GM08714 (cell line): ENCODE measurements at regions not wholly inside any gene's neighbourhood (a gene's known extent, or its start where the extent isn't known, plus 50 kb on each side); places are given as distances from the start of the nearest gene placed in this dataset.
"Not testable (repeated sequence)": the region's sequence is repeated elsewhere in the genome, so short reads cannot be mapped to it uniquely, and the experiment has no call there.

Source experiments
- H3K4me3 ChIP-seq: fragments of 200-500 bp; sonication (Bioruptor generic); 2 replicates; pipeline ENCODE4 v1.5.1; 2014; ENCODE audit warnings: mild to moderate bottlenecking, low read length, inconsistent platforms
- ZNF274 ChIP-seq: IDR thresholded peaks from 2 replicates; pipeline ENCODE4 v1.6.1; 2012; ENCODE audit warnings: mild to moderate bottlenecking, low read depth, low read length

DNA sequence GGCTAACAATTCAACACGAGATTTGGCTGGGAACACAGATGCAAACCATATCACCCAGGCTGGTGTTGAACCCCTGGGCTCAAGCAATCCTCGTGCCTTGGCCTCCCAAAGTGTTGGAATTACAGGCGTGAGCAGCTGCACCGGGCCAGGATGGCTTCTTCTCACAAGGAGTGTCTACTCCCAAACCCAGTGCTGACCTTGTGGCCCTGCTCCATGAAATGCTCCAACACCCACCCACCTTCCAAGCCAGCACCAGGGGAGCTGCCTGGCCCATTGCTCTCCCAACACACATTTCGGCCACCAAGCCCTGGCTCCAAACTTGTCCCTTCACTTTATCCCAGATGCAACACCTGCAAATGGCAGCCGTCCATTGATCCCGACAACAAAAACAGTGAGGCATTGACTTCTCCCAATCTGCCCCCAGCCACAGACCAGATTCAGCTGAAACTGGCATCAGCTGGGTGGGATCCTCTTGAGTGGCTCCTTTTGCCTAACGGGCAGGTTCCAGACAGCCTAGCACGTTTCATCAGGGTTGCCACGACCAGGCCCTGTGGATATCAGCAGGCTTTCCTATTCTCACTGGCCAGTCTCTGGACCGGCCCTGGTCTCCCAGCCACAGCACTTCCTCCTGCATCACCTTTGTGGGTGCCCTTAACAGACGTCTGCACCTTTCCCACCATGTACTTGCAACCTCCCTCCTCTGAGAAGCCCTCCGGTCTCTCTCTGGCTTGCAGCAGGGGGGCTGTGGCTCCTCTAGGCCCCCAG, 105.7 kb upstream of the CARD11 start:
- no peak overlapping the region for H3K4me3 ChIP-seq
- TF ChIP-seq ZNF274, result no peak

- no peak overlapping the region for H3K4me3 ChIP-seq
- no peak for TF ChIP-seq ZNF274
Observed at GRCh38 chr7:3150027-3150426, 106.4 kb upstream of the CARD11 start.

GRCh38 chr7:3151784-3152183, 108.1 kb upstream of the CARD11 start:
- no peak overlapping the region for H3K4me3 ChIP-seq
- TF ChIP-seq ZNF274, result no peak

- TF ChIP-seq ZNF274, result no peak
- H3K4me3 ChIP-seq, result no peak overlapping the region
Observed at GRCh38 chr7:3152714-3153113, 109.0 kb upstream of the CARD11 start.

- no peak for TF ChIP-seq ZNF274
- H3K4me3 ChIP-seq, result no peak overlapping the region
Observed at GRCh38 chr7:3153118-3153517, 109.5 kb upstream of the CARD11 start.

DNA sequence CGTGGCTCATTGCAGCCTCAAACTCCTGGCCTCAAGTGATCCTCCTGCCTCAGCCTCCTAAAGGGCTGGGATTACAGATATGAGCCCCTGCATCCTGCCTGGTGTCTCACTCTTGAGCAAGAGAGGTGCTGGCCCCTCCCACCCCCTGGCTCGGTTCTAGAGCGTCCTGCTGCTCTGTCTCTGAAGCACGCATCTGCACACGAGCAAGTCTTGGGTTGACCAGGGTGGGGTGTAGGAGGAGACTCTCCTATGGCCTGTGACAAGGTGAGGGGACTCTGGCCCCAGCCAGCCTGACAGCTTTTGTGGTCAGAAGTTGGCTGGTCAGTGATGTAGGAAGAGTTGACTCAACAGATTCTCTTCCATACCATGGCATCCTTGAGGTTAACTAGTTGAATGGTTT, 110.7 kb upstream of the CARD11 start:
- H3K4me3 ChIP-seq, result no peak overlapping the region
- no peak for TF ChIP-seq ZNF274

DNA sequence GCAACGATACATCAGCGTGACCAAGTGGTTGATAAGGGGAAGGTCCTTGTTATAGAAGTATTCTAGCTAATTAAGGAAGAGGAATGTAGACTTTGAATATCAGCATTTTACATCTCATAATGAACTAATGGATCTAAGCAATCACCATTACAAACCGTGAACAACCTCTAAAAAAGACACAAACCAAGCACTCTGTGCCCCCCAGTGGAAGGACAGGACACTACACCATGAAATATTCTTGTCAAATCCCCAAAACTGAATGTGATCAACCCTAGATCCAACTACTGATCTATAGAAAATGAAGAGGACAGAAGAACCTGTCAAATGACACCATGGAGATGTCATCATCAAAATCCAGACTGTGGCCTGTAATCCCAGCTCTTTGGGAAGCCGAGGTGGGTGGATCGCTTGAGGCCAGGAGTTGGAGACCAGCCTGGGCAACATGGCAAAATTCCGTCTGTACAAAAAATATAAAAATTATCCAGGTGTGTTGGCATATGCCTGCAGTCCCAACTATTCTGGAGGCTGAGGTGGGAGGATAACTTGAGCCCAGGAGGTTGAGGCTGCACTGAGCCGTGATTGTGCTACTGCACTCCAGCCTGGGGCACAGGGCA, 111.3 kb upstream of the CARD11 start:
- no peak overlapping the region for H3K4me3 ChIP-seq
- TF ChIP-seq ZNF274, result no peak

- TF ChIP-seq ZNF274, result no peak
- H3K4me3 ChIP-seq, result no peak overlapping the region
Observed at GRCh38 chr7:3156508-3156907, 112.8 kb upstream of the CARD11 start.

DNA sequence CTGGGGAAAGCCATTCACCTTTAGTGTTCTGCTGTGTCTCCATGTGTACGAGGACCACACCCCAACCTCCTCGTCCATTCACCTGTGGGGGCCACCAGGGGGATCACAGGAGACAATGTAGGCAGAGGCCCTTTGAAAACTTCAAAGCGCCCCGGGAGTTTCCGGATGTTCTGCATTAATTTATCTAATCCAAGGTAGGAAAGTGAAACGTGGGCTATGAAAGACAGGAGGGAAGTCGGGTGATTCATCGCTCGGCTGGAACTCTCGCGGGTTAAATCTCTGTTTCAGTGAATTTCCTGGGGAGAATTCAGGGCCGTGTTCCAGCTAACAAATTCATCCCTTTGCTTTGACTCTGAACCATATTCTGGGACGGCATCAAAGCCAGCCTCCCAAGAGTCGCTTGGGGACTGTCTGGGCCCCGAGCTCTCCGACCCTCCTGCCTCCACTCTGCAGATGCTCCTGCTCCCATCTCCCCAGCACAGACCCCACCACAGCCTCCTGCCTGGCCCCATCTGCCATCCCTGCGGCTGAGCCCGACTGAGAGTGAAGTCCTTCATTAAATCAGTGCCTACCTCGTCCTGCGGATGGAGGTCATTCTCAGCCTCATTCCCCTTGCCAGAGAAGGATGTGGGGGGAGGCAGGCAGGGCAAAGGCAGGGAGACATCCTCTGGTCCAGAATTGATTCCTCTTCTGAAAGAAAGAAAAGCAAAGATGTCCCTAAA, 114.1 kb upstream of the CARD11 start:
- H3K4me3 ChIP-seq, result no peak overlapping the region
- TF ChIP-seq ZNF274, result no peak

DNA sequence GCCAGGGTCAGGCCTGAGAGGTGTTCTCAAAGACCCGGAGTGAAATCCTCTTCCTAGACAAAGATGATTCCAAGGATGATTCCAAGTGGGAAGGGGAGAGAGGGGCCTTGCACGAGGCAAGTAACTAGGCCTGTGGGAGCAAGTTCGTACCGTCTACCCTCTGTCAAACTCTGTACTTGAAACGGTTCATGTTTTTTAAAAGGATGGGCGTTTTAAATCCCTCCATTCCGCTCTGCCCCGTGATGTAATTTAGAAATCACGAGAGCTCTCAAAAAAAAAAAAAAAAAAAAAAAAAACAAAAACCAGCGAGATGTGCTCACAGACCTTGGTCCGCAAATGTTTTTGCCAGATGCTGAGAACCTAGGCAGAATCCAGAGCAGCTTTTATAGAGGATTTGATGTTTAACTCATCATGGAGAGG, 114.7 kb upstream of the CARD11 start:
- TF ChIP-seq ZNF274, result no peak
- H3K4me3 ChIP-seq, result no peak overlapping the region

DNA sequence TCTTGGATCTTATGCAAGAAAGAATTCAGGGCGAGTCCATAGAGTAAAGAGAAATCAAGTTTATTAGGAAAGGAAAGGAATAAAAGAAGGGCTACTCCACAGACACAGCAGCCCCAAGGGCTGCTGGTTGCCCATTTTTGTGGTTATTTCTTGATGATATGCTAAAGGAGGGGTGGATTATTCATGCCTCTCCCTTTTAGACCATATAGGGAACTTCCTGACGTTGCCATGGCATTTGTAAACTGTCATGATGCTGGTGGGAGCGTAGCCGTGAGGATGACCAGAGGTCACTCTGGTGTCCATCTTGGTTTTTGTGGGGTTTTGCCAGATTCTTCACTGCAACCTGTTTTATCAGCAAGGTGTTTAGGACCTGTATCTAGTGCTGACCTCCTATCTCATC, 115.4 kb upstream of the CARD11 start:
- TF ChIP-seq ZNF274, result no peak
- no peak overlapping the region for H3K4me3 ChIP-seq

- TF ChIP-seq ZNF274, result no peak
- H3K4me3 ChIP-seq, result no peak overlapping the region
Observed at GRCh38 chr7:3159445-3159844, 115.8 kb upstream of the CARD11 start.

DNA sequence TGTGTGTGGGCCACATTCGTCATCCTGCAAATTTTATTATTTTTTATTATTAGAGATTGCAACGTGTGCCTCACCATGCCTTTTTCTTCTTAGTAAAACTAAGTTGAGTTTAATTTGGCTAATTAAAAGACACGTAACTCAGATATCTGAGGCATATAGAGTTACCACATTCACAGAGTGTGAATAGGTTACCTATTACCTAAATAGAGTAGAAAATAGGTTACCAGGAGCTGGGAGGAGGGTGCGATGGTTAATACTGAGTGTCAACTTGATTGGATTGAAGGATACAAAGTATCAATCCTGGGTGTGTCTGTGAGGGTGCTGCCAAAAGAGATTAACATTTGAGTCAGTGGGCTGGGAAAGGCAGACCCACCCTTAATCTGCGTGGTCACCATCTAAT, 116.3 kb upstream of the CARD11 start:
- not testable (repeated sequence) for H3K4me3 ChIP-seq

GRCh38 chr7:3162289-3162688, 118.6 kb upstream of the CARD11 start:
- TF ChIP-seq ZNF274, result no peak
- H3K4me3 ChIP-seq, result no peak overlapping the region

DNA sequence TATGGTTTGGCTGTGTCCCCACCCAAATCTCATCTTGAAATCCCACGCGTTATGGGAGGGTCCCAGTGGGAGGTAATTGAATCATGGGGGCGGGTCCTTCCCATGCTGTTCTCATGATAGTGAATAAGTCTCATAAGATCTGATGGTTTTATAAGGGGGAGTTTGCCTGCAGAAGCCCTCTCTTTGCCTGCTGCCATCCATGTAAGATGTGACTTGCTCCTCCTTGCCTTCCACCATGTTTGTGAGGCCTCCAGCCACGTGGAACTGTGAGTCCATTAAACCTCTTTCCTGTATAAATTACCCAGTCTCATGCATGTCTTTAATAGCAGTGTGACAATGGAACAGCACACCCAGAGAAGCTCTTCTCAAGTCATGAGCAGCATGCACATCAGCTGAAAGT, 119.1 kb upstream of the CARD11 start:
- H3K4me3 ChIP-seq, result not testable (repeated sequence)
